HEK293 (cell line): ENCODE measurements at regions not wholly inside any gene's neighbourhood (a gene's known extent, or its start where the extent isn't known, plus 50 kb on each side); places are given as distances from the start of the nearest gene placed in this dataset.

Experiments
- BCL11B ChIP-seq: fragments of 450-650 bp; formaldehyde crosslinking; IDR thresholded peaks from 2 replicates; pipeline ENCODE4 v1.5.1; 2016; ENCODE audit warnings: low read depth, missing biosample characterization, missing genetic modification characterization
- INSM2 ChIP-seq: fragments of 450-650 bp; formaldehyde crosslinking; IDR thresholded peaks from 2 replicates; pipeline ENCODE4 v1.5.1; 2016; ENCODE audit warnings: missing biosample characterization, missing genetic modification characterization
- KLF7 ChIP-seq: fragments of 450-650 bp; formaldehyde crosslinking; IDR thresholded peaks from 2 replicates; pipeline ENCODE4 v1.5.1; 2016; ENCODE audit warnings: missing biosample characterization, missing genetic modification characterization, borderline replicate concordance
- PRDM6 ChIP-seq: fragments of 450-650 bp; formaldehyde crosslinking; IDR thresholded peaks from 2 replicates; pipeline ENCODE4 v1.5.1; 2017; ENCODE audit warnings: missing biosample characterization, missing genetic modification characterization
- RBAK ChIP-seq: fragments of 450-650 bp; formaldehyde crosslinking; IDR thresholded peaks from 2 replicates; pipeline ENCODE4 v1.5.1; 2016; ENCODE audit warnings: missing biosample characterization, missing genetic modification characterization
- TCF7L2 ChIP-seq: IDR thresholded peaks from 2 replicates; pipeline ENCODE4 v1.6.1; 2011; ENCODE audit warnings: low read depth, mild to moderate bottlenecking, inconsistent platforms, low read length, moderate library complexity, borderline replicate concordance
- YY1 ChIP-seq: fragments of 450-650 bp; formaldehyde crosslinking; IDR thresholded peaks from 2 replicates; pipeline ENCODE4 v1.5.1; 2018; ENCODE audit warnings: missing biosample characterization, missing genetic modification characterization
- ZFP3 ChIP-seq: fragments of 450-650 bp; formaldehyde crosslinking; IDR thresholded peaks from 2 replicates; pipeline ENCODE4 v1.5.1; 2016; ENCODE audit warnings: low read depth, missing biosample characterization, missing genetic modification characterization
- ZNF10 ChIP-seq: fragments of 450-650 bp; formaldehyde crosslinking; IDR thresholded peaks from 2 replicates; pipeline ENCODE4 v1.5.1; 2017; ENCODE audit warnings: missing biosample characterization, missing genetic modification characterization
- ZNF112 ChIP-seq: fragments of 450-650 bp; formaldehyde crosslinking; IDR thresholded peaks from 2 replicates; pipeline ENCODE4 v1.5.0; 2017; ENCODE audit warnings: missing biosample characterization, missing genetic modification characterization
- ZNF174 ChIP-seq: fragments of 450-650 bp; formaldehyde crosslinking; IDR thresholded peaks from 2 replicates; pipeline ENCODE4 v1.5.0; 2017; ENCODE audit warnings: missing biosample characterization, mild to moderate bottlenecking, missing genetic modification characterization
- ZNF184 ChIP-seq: fragments of 450-650 bp; IDR thresholded peaks from 2 replicates; pipeline ENCODE4 v1.5.1; 2018; ENCODE audit warnings: missing biosample characterization, mild to moderate bottlenecking, missing genetic modification characterization
- ZNF292 ChIP-seq: fragments of 450-650 bp; formaldehyde crosslinking; IDR thresholded peaks from 2 replicates; pipeline ENCODE4 v1.5.1; 2016; ENCODE audit warnings: low read depth, missing biosample characterization, missing genetic modification characterization, borderline replicate concordance
- ZNF433 ChIP-seq: fragments of 450-650 bp; formaldehyde crosslinking; IDR thresholded peaks from 2 replicates; pipeline ENCODE4 v1.5.1; 2016; ENCODE audit warnings: missing biosample characterization, missing genetic modification characterization, low read depth
- ZNF501 ChIP-seq: fragments of 450-650 bp; formaldehyde crosslinking; IDR thresholded peaks from 2 replicates; pipeline ENCODE4 v1.5.1; 2016; ENCODE audit warnings: missing biosample characterization, missing genetic modification characterization
- ZNF510 ChIP-seq: fragments of 450-650 bp; formaldehyde crosslinking; IDR thresholded peaks from 2 replicates; pipeline ENCODE4 v1.5.1; 2018; ENCODE audit warnings: mild to moderate bottlenecking, missing genetic modification characterization, missing biosample characterization; ENCODE audit not compliant: insufficient replicate concordance
- ZNF548 ChIP-seq: fragments of 450-650 bp; formaldehyde crosslinking; IDR thresholded peaks from 2 replicates; pipeline ENCODE4 v1.5.1; 2016; ENCODE audit warnings: missing biosample characterization, missing genetic modification characterization
- ZNF555 ChIP-seq: fragments of 450-650 bp; formaldehyde crosslinking; conservative IDR thresholded peaks from 2 replicates; pipeline ENCODE4 v1.5.1; 2017; ENCODE audit warnings: missing biosample characterization, mild to moderate bottlenecking, missing genetic modification characterization, inconsistent platforms
- ZNF558 ChIP-seq: fragments of 450-650 bp; formaldehyde crosslinking; IDR thresholded peaks from 2 replicates; pipeline ENCODE4 v1.5.1; 2016; ENCODE audit warnings: missing biosample characterization, missing genetic modification characterization
- ZNF596 ChIP-seq: fragments of 450-650 bp; IDR thresholded peaks from 2 replicates; pipeline ENCODE4 v1.5.0; 2018; ENCODE audit warnings: missing biosample characterization, mild to moderate bottlenecking, missing genetic modification characterization, moderate library complexity
- ZNF610 ChIP-seq: fragments of 450-650 bp; formaldehyde crosslinking; IDR thresholded peaks from 2 replicates; pipeline ENCODE4 v1.5.1; 2016; ENCODE audit warnings: missing biosample characterization, missing genetic modification characterization, borderline replicate concordance
- ZNF626 ChIP-seq: fragments of 450-650 bp; sonication (Bioruptor Pico); formaldehyde crosslinking; IDR thresholded peaks from 2 replicates; pipeline ENCODE4 v1.5.1; 2018; ENCODE audit warnings: missing biosample characterization, missing genetic modification characterization, inconsistent platforms
- ZNF639 ChIP-seq: fragments of 450-650 bp; formaldehyde crosslinking; IDR thresholded peaks from 2 replicates; pipeline ENCODE4 v1.5.1; 2016; ENCODE audit warnings: missing biosample characterization, missing genetic modification characterization
- ZNF677 ChIP-seq: fragments of 450-650 bp; IDR thresholded peaks from 2 replicates; pipeline ENCODE4 v1.5.0; 2018; ENCODE audit warnings: missing biosample characterization, mild to moderate bottlenecking, missing genetic modification characterization, moderate library complexity
- ZNF837 ChIP-seq: fragments of 450-650 bp; formaldehyde crosslinking; IDR thresholded peaks from 2 replicates; pipeline ENCODE4 v1.5.1; 2016; ENCODE audit warnings: missing biosample characterization, missing genetic modification characterization
- ZNF843 ChIP-seq: fragments of 450-650 bp; formaldehyde crosslinking; IDR thresholded peaks from 2 replicates; pipeline ENCODE4 v1.5.1; 2016; ENCODE audit warnings: missing biosample characterization, missing genetic modification characterization
- ZSCAN30 ChIP-seq: fragments of 450-650 bp; IDR thresholded peaks from 2 replicates; pipeline ENCODE4 v1.5.1; 2018; ENCODE audit warnings: missing biosample characterization, mild to moderate bottlenecking, missing genetic modification characterization, moderate library complexity
- TF ChIP-seq, protein P1 (sequence below): fragments of 450-650 bp; formaldehyde crosslinking; IDR thresholded peaks from 2 replicates; pipeline ENCODE4 v1.5.1; 2016; ENCODE audit warnings: missing biosample characterization, missing genetic modification characterization
- TF ChIP-seq, protein P2 (sequence below): fragments of 450-650 bp; formaldehyde crosslinking; IDR thresholded peaks from 2 replicates; pipeline ENCODE4; 2016; ENCODE audit warnings: missing biosample characterization, missing genetic modification characterization
- TF ChIP-seq, protein P3 (sequence below): fragments of 450-650 bp; formaldehyde crosslinking; optimal IDR thresholded peaks from 2 replicates; pipeline ENCODE3; 2016; ENCODE audit warnings: missing biosample characterization, mild to moderate bottlenecking, missing genetic modification characterization
- TF ChIP-seq, protein P4 (sequence below): fragments of 450-650 bp; IDR thresholded peaks from 2 replicates; pipeline ENCODE4 v1.5.1; 2018; ENCODE audit warnings: missing biosample characterization, missing genetic modification characterization

DNA sequence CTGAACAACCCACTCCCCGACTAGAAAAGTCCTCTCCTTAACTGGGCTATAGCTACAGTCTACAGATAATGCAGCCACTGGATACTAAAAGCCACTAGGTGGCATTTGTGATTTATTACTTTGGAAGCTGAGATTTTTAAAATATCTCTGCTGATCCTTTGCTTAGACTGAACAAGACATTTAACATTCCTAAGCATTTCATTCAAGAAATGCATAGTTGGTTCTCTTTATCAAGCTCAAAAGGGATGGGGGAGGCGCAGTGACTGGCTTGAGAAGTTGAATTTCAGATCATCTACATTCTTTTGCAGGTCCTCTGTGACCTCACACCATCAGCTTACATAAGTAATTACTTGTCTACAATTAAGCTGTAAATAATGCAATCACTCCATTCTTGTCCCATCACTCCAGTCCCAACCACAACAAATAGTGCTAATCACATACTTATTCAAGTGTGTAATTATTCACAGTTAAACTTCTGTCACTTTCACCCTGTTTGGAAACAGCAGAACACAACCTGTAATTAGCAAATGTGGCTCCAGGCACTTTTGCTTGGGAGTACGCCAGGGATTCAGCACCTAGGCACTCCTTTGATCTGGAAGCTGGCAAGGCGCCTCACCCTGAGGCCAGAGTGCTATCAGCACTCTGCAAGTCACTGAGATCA lies 203.6 kb downstream of the NOVA1 start (continued):
- TF ChIP-seq ZNF610 (tag by site-specific recombination) = no peak
- TF ChIP-seq ZNF596 (tag by site-specific recombination) = no peak
- TF ChIP-seq ZNF843 (tag by site-specific recombination) = peak; percentile 74
- TF ChIP-seq ZFP3 (tag by site-specific recombination) = no peak
- TF ChIP-seq ZNF677 (tag by site-specific recombination) = no peak
- no peak for TF ChIP-seq ZNF837
- no peak for TF ChIP-seq ZNF433 (tag by site-specific recombination)
- no peak for TF ChIP-seq ZNF555 (tag by site-specific recombination)
- TF ChIP-seq ZNF639 = no peak
- TF ChIP-seq, protein P1, sequence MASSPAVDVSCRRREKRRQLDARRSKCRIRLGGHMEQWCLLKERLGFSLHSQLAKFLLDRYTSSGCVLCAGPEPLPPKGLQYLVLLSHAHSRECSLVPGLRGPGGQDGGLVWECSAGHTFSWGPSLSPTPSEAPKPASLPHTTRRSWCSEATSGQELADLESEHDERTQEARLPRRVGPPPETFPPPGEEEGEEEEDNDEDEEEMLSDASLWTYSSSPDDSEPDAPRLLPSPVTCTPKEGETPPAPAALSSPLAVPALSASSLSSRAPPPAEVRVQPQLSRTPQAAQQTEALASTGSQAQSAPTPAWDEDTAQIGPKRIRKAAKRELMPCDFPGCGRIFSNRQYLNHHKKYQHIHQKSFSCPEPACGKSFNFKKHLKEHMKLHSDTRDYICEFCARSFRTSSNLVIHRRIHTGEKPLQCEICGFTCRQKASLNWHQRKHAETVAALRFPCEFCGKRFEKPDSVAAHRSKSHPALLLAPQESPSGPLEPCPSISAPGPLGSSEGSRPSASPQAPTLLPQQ (tag by site-specific recombination) = no peak
- TF ChIP-seq, protein P2, sequence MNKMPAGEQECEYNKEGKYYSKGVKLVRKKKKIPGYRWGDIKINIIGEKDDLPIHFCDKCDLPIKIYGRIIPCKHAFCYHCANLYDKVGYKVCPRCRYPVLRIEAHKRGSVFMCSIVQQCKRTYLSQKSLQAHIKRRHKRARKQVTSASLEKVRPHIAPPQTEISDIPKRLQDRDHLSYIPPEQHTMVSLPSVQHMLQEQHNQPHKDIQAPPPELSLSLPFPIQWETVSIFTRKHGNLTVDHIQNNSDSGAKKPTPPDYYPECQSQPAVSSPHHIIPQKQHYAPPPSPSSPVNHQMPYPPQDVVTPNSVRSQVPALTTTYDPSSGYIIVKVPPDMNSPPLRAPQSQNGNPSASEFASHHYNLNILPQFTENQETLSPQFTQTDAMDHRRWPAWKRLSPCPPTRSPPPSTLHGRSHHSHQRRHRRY (tag by site-specific recombination) = no peak
- TF ChIP-seq, protein P3, sequence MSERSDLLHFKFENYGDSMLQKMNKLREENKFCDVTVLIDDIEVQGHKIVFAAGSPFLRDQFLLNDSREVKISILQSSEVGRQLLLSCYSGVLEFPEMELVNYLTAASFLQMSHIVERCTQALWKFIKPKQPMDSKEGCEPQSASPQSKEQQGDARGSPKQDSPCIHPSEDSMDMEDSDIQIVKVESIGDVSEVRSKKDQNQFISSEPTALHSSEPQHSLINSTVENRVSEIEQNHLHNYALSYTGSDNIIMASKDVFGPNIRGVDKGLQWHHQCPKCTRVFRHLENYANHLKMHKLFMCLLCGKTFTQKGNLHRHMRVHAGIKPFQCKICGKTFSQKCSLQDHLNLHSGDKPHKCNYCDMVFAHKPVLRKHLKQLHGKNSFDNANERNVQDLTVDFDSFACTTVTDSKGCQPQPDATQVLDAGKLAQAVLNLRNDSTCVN (tag by site-specific recombination) = no peak
- no peak for TF ChIP-seq ZSCAN30
- TF ChIP-seq ZNF548 (tag by site-specific recombination) = no peak
- TF ChIP-seq KLF7 (tag by site-specific recombination) = no peak
- no peak for TF ChIP-seq ZNF10 (tag by site-specific recombination)
- TF ChIP-seq TCF7L2 = peak; percentile 85
- TF ChIP-seq, protein P4, sequence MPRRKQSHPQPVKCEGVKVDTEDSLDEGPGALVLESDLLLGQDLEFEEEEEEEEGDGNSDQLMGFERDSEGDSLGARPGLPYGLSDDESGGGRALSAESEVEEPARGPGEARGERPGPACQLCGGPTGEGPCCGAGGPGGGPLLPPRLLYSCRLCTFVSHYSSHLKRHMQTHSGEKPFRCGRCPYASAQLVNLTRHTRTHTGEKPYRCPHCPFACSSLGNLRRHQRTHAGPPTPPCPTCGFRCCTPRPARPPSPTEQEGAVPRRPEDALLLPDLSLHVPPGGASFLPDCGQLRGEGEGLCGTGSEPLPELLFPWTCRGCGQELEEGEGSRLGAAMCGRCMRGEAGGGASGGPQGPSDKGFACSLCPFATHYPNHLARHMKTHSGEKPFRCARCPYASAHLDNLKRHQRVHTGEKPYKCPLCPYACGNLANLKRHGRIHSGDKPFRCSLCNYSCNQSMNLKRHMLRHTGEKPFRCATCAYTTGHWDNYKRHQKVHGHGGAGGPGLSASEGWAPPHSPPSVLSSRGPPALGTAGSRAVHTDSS (tag by site-specific recombination) = no peak
- TF ChIP-seq PRDM6 (tag by site-specific recombination) = peak; percentile 73; the same call in 1 of the 2 replicates
- TF ChIP-seq ZNF501 = no peak
- TF ChIP-seq ZNF112 (tag by site-specific recombination) = no peak
- TF ChIP-seq ZNF558 = no peak
- no peak for TF ChIP-seq INSM2 (tag by site-specific recombination)
- TF ChIP-seq YY1 (tag by site-specific recombination) = no peak
- 0 out of 2 replicates have a peak, but pooled peaks have one; percentile 34 for TF ChIP-seq BCL11B (tag by site-specific recombination)
- TF ChIP-seq ZNF184 (tag by site-specific recombination) = 0 out of 2 replicates have a peak, but pooled peaks have one; percentile 35
- TF ChIP-seq RBAK (tag by site-specific recombination) = no peak
- TF ChIP-seq ZNF174 = no peak
- TF ChIP-seq ZNF510 (tag by site-specific recombination) = no peak
- TF ChIP-seq ZNF626 = no peak
- TF ChIP-seq ZNF292 = no peak
